B cell (primary cell): ENCODE measurements at regions not wholly inside any gene's neighbourhood (a gene's known extent, or its start where the extent isn't known, plus 50 kb on each side); places are given as distances from the start of the nearest gene placed in this dataset.
"Not testable (repeated sequence)": the region's sequence is repeated elsewhere in the genome, so short reads cannot be mapped to it uniquely, and the experiment has no call there.

ENCODE experiments used
- ATAC-seq: fragments of 200-7000 bp; cut with Tn5 transposase; one replicate; pipeline ENCODE4 v1.10.0; 2021; ENCODE audit warnings: low read depth, mild to moderate bottlenecking, moderate number of reproducible peaks, moderate library complexity
- CTCF ChIA-PET: fragments of 350-600 bp; sonication (Branson Sonifier 250); formaldehyde crosslinking; loops from one replicate; lab custom pipeline; 2021; ENCODE audit warnings: antibody characterized with exemption, inconsistent platforms; lab: Charles Lee
- POLR2A ChIA-PET: fragments of 350-600 bp; sonication (Branson Sonifier 250); formaldehyde crosslinking; loops from one replicate; lab custom pipeline; 2021; ENCODE audit warnings: antibody characterized with exemption; lab: Charles Lee
- DNase-seq: peaks from one replicate; pipeline ENCODE4 v3.0.0; 2013
- H2AFZ ChIP-seq: 2 replicates; pipeline ENCODE4 v1.6.1; 2012; ENCODE audit warnings: mild to moderate bottlenecking, low read depth, low read length; ENCODE audit not compliant: insufficient read depth, poor library complexity, severe bottlenecking
- H3K27ac ChIP-seq, 2 donors: 1 replicate in 1 of 2; 2 replicates in 1 of 2; pipeline ENCODE4 v1.5.1; 2012 to 2013; ENCODE audit warnings: low read length in 2 of 2, mild to moderate bottlenecking in 2 of 2, moderate library complexity in 1 of 2
- H3K27me3 ChIP-seq, 4 experiments: fragments of 200-600 bp in 1 of 4; sonication (generic) in 1 of 4; replicated peaks in 1 of 4; 1 replicate in 2 of 4; 2 replicates in 2 of 4; pipeline versions ENCODE4 v1.6.1 to v1.7.0; 2013 to 2016; ENCODE audit warnings: low read length in 3 of 4, mild to moderate bottlenecking in 2 of 4, mixed read lengths in 1 of 4, moderate library complexity in 1 of 4; ENCODE audit not compliant: insufficient read depth in 4 of 4, control insufficient read depth in 3 of 4; ENCODE audit errors: control extremely low read depth in 1 of 4
- H3K36me3 ChIP-seq, 2 experiments: replicated peaks in 1 of 2; 1 replicate in 1 of 2; 2 replicates in 1 of 2; pipeline versions ENCODE4 v1.6.1 to v1.7.1; 2013; ENCODE audit warnings: low read length in 1 of 2; ENCODE audit not compliant: insufficient read depth in 2 of 2, control insufficient read depth in 1 of 2; ENCODE audit errors: control extremely low read depth in 1 of 2, extremely low read depth in 1 of 2
- H3K4me1 ChIP-seq, 2 donors: fragments of 200-600 bp in 1 of 2; sonication (generic) in 1 of 2; 1 replicate in 1 of 2; 2 replicates in 1 of 2; pipeline versions ENCODE4 v1.5.1 to v1.6.1; 2013 to 2017; ENCODE audit warnings: low read length in 2 of 2; ENCODE audit not compliant: control insufficient read depth in 2 of 2, insufficient read depth in 2 of 2
- H3K4me2 ChIP-seq: replicated peaks from 2 replicates; pipeline ENCODE3; 2012; ENCODE audit warnings: mild to moderate bottlenecking, low read depth, low read length; ENCODE audit not compliant: poor library complexity, severe bottlenecking
- H3K4me3 ChIP-seq, 5 experiments: fragments of 200-600 bp in 1 of 5; sonication (generic) in 1 of 5; 1 replicate in 3 of 5; 2 replicates in 2 of 5; pipeline versions ENCODE4 v1.5.1 to v1.7.0; 2011 to 2016; ENCODE audit warnings: low read length in 4 of 5, mild to moderate bottlenecking in 4 of 5, low read depth in 2 of 5, control low read depth in 1 of 5, moderate library complexity in 1 of 5; ENCODE audit not compliant: insufficient read depth in 1 of 5; ENCODE audit errors: control extremely low read depth in 1 of 5, extremely low read depth in 1 of 5
- H3K79me2 ChIP-seq: fragments of 200-600 bp; sonication (generic); one replicate; pipeline ENCODE4 v1.6.0; 2016; ENCODE audit warnings: low read length; ENCODE audit not compliant: control insufficient read depth, insufficient read depth
- H3K9ac ChIP-seq: fragments of 200-600 bp; sonication (generic); 2 replicates; pipeline ENCODE4 v1.6.1; 2017; ENCODE audit warnings: mild to moderate bottlenecking, low read length, moderate library complexity
- H3K9me3 ChIP-seq, 3 donors: one replicate each; pipeline versions ENCODE4 v1.6.1 to v1.7.1; 2013; ENCODE audit warnings: low read length in 2 of 3; ENCODE audit not compliant: control insufficient read depth in 2 of 3, insufficient read depth in 1 of 3; ENCODE audit errors: control extremely low read depth in 1 of 3
- H4K20me1 ChIP-seq: 2 replicates; pipeline ENCODE4 v1.6.0; 2012; ENCODE audit warnings: mild to moderate bottlenecking, low read length; ENCODE audit not compliant: insufficient read depth, control insufficient read depth, poor library complexity, severe bottlenecking
- H3K27ac Mint-ChIP-seq: one replicate; pipeline ENCODE4 v1.8.0; 2021; ENCODE audit warnings: mixed read lengths
- H3K27me3 Mint-ChIP-seq: one replicate; pipeline ENCODE4 v1.8.0; 2021; ENCODE audit warnings: mixed read lengths
- H3K4me1 Mint-ChIP-seq: one replicate; pipeline ENCODE4 v1.8.0; 2021; ENCODE audit warnings: mixed read lengths
- H3K4me3 Mint-ChIP-seq: one replicate; pipeline ENCODE4 v1.8.0; 2021; ENCODE audit warnings: mixed read lengths
- H3K9me3 Mint-ChIP-seq: one replicate; pipeline ENCODE4 v1.8.0; 2022; ENCODE audit warnings: mixed read lengths; ENCODE audit not compliant: insufficient read depth
- WGBS: methylation state at CpG from one replicate; pipeline ENCODE4 v1.1.5; 2013; ENCODE audit warnings: missing lambda C conversion rate; ENCODE audit not compliant: insufficient coverage; 5-methylcytosine and 5-hydroxymethylcytosine counted together
- intact Hi-C: fragments of 100-400 bp; cut with micrococcal nuclease; formaldehyde crosslinking; loops from one replicate; pipeline ENCODE4 v1.10.0; 2022

DNA sequence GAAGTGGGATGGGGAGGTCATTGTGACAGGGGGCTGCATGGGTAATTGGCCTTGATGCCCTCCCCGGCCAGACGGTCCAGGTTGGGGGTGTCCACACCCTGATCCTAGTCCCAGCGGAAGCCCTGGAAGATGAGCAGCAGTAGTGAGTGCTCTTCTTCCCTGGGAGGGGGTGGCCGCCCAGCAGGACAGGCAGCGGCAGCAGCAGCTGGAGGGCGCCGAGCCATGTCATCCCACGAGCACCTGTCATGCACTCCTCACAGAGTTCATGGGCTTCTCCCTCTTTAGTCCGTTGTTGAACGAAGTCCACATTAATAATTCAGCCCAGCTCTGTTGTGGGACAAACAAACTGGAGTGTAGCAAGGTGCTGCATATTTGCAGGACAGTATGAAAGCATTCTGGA is 81.2 kb upstream of the FAM90A1 start:
- no CpG with 5 or more reads among the region's 10 CpGs for WGBS
- H3K36me3 ChIP-seq, H3K4me1 Mint-ChIP-seq, H3K27ac Mint-ChIP-seq, H3K27me3 Mint-ChIP-seq, H3K27ac ChIP-seq, CTCF ChIA-PET, H3K9me3 ChIP-seq, H3K4me2 ChIP-seq, H3K4me3 ChIP-seq, H3K4me3 Mint-ChIP-seq, H3K9me3 Mint-ChIP-seq, DNase-seq, H3K4me1 ChIP-seq, H3K27me3 ChIP-seq, H3K79me2 ChIP-seq, ATAC-seq, H4K20me1 ChIP-seq, POLR2A ChIA-PET, H2AFZ ChIP-seq, H3K9ac ChIP-seq, intact Hi-C loops: not testable (repeated sequence)

DNA sequence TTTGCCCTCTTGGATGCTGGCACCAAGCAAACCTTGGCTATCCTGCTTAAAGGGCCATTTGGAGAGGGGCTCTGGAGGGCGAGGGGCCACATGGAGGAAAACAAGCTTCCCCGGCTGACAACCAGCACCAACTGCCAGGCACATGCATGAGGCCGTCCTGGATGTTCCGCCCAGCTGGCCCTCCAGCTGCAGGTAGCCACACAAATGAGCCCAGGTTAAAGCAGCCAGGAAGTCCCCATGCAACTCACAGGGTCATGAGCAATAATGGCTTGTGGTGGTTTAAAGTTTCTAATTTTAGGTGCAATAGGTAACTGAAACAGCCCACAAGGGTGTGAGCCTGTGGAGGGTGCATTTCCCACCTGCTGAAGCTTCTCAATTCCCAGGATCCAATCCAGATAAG is 88.6 kb upstream of the FAM90A1 start:
- H3K27ac Mint-ChIP-seq, H4K20me1 ChIP-seq, intact Hi-C loops, DNase-seq, H3K4me2 ChIP-seq, H3K4me3 ChIP-seq, H3K79me2 ChIP-seq, H3K9me3 Mint-ChIP-seq, H3K4me1 ChIP-seq, CTCF ChIA-PET, POLR2A ChIA-PET, H3K27ac ChIP-seq, H3K36me3 ChIP-seq, H3K27me3 ChIP-seq, H3K4me3 Mint-ChIP-seq, ATAC-seq, H2AFZ ChIP-seq, H3K27me3 Mint-ChIP-seq, H3K9ac ChIP-seq, H3K4me1 Mint-ChIP-seq, H3K9me3 ChIP-seq: not testable (repeated sequence)
- 72% methylated on average over 2 of the region's 4 CpGs for WGBS

DNA sequence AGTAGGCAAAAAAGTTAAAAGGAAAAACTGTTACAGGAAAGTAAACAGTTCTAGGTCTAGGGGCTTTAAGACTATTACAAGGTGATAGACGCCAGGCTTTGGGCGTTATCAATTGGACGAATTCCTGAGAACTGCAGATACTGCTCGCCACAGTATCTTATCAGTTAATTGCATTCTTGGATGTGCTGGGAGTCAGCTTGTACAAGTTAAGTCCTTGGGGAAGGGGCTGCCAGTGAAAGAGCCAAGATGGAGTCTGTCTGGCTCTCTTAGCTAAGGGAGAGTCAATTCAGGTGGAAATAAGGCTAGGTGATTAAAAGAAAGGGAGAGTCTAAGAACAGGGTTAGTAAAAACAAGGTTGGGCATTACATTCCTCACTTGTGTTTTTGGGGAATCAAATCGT is 90.3 kb upstream of the FAM90A1 start:
- H3K27ac ChIP-seq, ATAC-seq, H3K9ac ChIP-seq, H3K9me3 Mint-ChIP-seq, H3K79me2 ChIP-seq, H3K4me1 Mint-ChIP-seq, DNase-seq, intact Hi-C loops, H3K27me3 ChIP-seq, H3K4me2 ChIP-seq, H3K27me3 Mint-ChIP-seq, H4K20me1 ChIP-seq, H2AFZ ChIP-seq, H3K27ac Mint-ChIP-seq, H3K36me3 ChIP-seq, POLR2A ChIA-PET, H3K4me3 ChIP-seq, H3K9me3 ChIP-seq, CTCF ChIA-PET, H3K4me3 Mint-ChIP-seq, H3K4me1 ChIP-seq: not testable (repeated sequence)
- 98% methylated on average over 4 of the region's 5 CpGs for WGBS

DNA sequence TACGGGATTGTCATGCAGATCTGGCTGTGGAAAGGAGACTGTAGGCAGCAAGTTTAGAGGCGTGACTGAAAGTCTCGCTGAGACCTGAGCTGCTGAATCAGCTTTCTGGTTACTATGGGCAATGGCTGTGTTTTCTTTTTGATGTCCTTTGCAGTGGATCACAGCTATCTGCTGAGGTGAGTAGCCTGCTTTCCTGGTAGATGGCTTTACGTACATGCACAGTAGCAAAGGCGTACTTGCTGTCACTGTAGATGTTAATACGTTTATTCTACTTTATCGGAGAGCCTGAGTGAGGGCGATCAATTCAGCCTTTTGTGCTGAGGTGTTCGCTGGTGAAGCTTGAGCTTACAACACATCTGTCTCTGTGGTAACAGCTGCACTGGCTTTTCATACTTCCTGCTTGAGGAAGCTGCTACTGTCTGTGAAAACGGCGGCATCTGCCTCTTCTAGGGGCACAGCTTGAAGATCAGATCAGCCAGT is 92.9 kb upstream of the FAM90A1 start:
- H3K4me2 ChIP-seq, POLR2A ChIA-PET, H2AFZ ChIP-seq: not testable (repeated sequence)

More for the DNA sequence above, 92.9 kb upstream of the FAM90A1 start:
- H3K79me2 ChIP-seq, H3K4me1 Mint-ChIP-seq, H3K9ac ChIP-seq, H3K4me3 ChIP-seq, H3K9me3 ChIP-seq, H3K27me3 ChIP-seq, H3K27ac Mint-ChIP-seq, H3K36me3 ChIP-seq, H3K27ac ChIP-seq, H3K4me1 ChIP-seq, DNase-seq, intact Hi-C loops, CTCF ChIA-PET, ATAC-seq, H3K4me3 Mint-ChIP-seq, H3K9me3 Mint-ChIP-seq, H4K20me1 ChIP-seq, H3K27me3 Mint-ChIP-seq: not testable (repeated sequence)
- 35% methylated on average over 10 of the region's 11 CpGs for WGBS
